K562 (cell line): ENCODE measurements at regions not wholly inside any gene's neighbourhood (a gene's known extent, or its start where the extent isn't known, plus 50 kb on each side); places are given as distances from the start of the nearest gene placed in this dataset.

Experiments used
- CHD7 ChIP-seq: fragments of 200-600 bp; sonication (generic); IDR thresholded peaks from one replicate; pipeline ENCODE4 v1.6.1; 2012; ENCODE audit warnings: mild to moderate bottlenecking, low read depth, low read length, inconsistent platforms
- GTF3C2 ChIP-seq: IDR thresholded peaks from 3 replicates; pipeline ENCODE4 v1.6.1; 2011; ENCODE audit warnings: borderline replicate concordance, mild to moderate bottlenecking, moderate library complexity; ENCODE audit not compliant: insufficient read length; ENCODE audit errors: extremely low read depth

GRCh38 chr16:85323961-85324253, 211.6 kb upstream of the CIBAR2 start (continued):
- no peak for TF ChIP-seq CHD7
- TF ChIP-seq GTF3C2 = no peak
